ENCODE measurements at regions not wholly inside any gene's neighbourhood (a gene's known extent, or its start where the extent isn't known, plus 50 kb on each side); places are given as distances from the start of the nearest gene placed in this dataset.
"Not testable (repeated sequence)": the region's sequence is repeated elsewhere in the genome, so short reads cannot be mapped to it uniquely, and the experiment has no call there.

DNA sequence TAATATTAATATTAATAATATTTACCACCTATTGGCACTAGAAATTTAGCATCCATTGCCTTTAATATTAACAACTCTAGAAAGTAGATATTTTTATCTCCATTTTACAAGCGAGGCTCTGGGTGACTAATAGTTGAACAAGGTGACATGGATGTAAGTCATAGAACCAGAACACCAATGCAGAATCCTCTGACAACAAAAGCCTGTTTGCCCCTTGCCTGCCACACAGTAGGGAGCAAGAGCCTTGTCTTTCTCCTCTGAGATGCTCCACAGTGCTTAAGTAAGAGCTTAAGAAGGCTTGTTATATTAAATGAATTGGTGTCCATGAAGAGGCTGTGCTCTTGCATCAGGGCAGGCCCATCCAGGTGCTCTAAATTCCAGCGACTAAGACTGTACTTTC, 51.2 kb upstream of the LBX1 start:
- no peak overlapping the region for H3K4me3 ChIP-seq (ENCODE audit: low read depth, low read length)

- not testable (repeated sequence) for H3K4me3 ChIP-seq (ENCODE audit: low read depth, low read length)
Measured at GRCh38 chr10:101280921-101281320, 51.7 kb upstream of the LBX1 start.

DNA sequence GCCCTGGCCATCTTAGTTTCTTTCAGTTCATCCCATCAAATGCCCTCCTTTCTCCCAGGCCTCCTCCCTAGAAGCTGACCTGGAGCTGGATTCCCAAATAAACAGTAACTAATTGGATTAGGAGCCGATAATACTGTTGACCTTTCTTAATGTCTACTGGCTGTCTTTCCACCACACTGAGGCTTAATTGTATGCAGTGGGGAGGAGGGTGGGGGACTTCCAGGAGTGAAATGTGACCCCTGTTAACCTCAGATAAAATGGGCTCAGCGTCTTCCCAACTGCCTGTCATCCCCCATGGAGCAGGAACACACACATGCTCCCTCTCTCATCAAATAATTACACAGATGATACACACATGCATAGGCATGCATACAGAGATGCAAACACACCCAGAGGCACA, 53.7 kb upstream of the LBX1 start:
- no peak overlapping the region for H3K4me3 ChIP-seq (ENCODE audit: low read depth, low read length)

DNA sequence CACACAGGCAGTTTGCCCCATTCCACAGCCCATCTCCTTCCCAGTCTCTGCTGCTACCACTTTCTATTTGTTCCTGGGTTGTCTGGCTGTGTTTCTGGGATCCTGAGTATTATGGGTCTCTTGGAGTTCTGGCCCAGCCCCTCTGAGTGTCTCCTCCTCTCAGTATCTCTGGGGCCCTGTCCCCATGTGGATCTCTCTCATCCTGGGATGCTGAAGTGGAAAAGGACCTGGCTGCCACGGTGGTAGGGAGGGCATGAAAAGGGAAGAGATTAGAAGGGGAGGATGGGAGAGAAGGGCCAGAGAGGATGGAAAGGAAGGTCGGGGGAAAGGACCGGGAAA, 54.5 kb upstream of the LBX1 start:
- H3K4me3 ChIP-seq (ENCODE audit: low read depth, low read length), result no peak overlapping the region

DNA sequence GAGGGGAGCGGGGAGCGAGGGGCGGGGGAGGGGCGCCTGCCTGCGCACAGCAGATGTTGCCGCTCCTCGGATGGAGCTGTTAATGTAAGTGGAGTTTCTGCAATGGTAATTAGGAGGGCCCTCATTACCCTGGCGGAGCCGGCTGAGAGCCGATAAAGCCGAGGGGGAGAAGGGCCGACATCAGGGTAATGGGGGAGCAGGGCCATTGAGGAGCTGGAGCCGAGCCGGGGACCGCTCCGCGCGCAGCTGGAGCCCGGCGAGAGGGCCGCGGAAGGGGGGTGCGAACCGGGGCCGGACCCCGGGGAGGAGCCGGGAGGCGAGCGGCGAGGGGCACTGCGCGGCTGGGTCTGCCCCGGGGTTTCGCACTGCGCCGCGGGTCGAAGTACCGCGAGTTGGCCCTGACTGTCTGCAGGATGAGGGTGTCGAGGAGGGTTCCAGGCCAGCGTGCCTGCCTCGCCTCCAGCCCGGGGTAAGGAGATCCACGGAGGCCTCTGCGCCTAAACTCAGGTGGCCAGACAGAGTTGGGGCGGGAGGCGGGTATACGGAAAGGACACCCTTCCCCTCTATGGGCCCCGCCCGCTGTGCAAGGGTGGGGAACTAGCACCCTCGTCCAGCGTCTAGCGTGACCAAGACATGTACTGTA, 55.0 kb upstream of the LBX1 start:
- H3K4me3 ChIP-seq (ENCODE audit: low read depth, low read length), result peak overlapping the region; percentile 36

- no peak overlapping the region for H3K4me3 ChIP-seq (ENCODE audit: low read depth, low read length)
Measured at GRCh38 chr10:101284744-101285463, 55.6 kb upstream of the LBX1 start.

- no peak overlapping the region for H3K4me3 ChIP-seq (ENCODE audit: low read depth, low read length)
Measured at GRCh38 chr10:101285519-101286070, 56.3 kb upstream of the LBX1 start.

- H3K4me3 ChIP-seq (ENCODE audit: low read depth, low read length), result no peak overlapping the region
Measured at GRCh38 chr10:101286248-101287046, 57.2 kb upstream of the LBX1 start.

DNA sequence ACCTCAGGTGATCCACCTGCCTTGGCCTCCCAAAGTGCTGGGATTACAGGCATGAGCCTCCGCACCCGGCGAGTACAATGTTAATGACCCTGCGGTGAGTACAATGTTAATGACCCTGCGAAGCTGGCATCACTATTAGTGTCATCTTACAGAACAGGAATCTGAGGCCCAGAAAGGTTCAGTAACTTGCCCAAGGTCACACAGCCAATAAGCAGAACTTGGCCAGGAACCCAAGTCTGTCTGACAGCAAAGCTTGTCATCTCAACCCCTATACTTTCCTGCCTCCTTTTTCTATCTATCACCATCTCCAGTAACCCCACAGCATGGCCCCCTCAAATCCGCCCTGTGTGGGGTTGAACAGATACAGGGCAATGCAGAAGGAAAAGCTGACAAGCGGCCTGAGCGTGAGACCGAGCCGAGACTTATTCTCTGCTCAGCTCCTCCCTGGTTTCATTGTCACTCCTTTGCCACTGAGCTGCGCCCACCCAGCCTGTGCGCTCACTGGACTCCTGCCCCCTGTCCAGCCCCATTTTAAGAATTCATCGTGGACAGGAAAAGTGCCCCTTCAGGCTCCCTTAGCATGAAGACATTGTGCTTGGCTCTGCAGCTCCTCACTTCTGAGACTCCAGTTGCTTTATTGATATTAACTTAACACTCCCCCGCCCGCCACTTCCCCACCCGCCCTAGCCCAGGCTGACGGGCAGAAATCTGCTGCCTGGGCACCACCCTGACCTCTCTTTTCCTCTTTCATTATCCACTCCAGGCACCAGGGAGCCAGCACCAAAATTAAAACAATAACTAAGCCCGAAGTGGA, 58.1 kb upstream of the LBX1 start:
- H3K4me3 ChIP-seq (ENCODE audit: low read depth, low read length), result no peak overlapping the region

- no peak overlapping the region for H3K4me3 ChIP-seq (ENCODE audit: low read depth, low read length)
Measured at GRCh38 chr10:101287997-101288635, 58.9 kb upstream of the LBX1 start.

GRCh38 chr10:101289541-101289940, 60.3 kb upstream of the LBX1 start:
- H3K4me3 ChIP-seq (ENCODE audit: low read depth, low read length), result no peak overlapping the region

GRCh38 chr10:101290431-101290830, 61.2 kb upstream of the LBX1 start:
- no peak overlapping the region for H3K4me3 ChIP-seq (ENCODE audit: low read depth, low read length)

- H3K4me3 ChIP-seq (ENCODE audit: low read depth, low read length), result no peak overlapping the region
Measured at GRCh38 chr10:101290881-101291280, 61.6 kb upstream of the LBX1 start.

- peak overlapping the region; percentile 30 for H3K4me3 ChIP-seq (ENCODE audit: low read depth, low read length)
Measured at GRCh38 chr10:101291331-101292193, 62.3 kb upstream of the LBX1 start.

GRCh38 chr10:101292194-101293006, 61.6 kb upstream of the BTRC start:
- H3K4me3 ChIP-seq (ENCODE audit: low read depth, low read length), result peak overlapping the region; percentile 47

GRCh38 chr10:101293007-101293723, 60.8 kb upstream of the BTRC start:
- H3K4me3 ChIP-seq (ENCODE audit: low read depth, low read length), result peak overlapping the region; percentile 47

- no peak overlapping the region for H3K4me3 ChIP-seq (ENCODE audit: low read depth, low read length)
Measured at GRCh38 chr10:101294109-101294508, 59.9 kb upstream of the BTRC start.

DNA sequence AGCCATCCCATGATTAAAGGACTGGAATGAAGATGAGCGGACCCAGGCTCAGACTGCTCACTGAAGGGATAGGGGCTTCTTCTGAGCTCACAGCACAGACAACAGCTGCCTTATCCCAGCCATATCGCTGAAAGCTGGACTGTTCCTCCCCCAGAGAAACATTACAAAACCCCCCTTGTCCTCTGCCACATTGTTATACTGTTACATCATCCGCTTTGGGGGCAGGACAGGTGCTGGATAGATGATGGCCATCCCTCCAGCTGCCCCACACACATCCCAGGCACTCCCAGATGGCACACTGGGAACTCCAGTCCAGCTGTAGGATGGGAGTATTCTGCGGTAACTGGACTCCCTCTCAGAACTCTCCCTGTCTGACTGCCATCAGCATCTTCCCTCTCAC, 58.7 kb upstream of the BTRC start:
- no peak overlapping the region for H3K4me3 ChIP-seq (ENCODE audit: low read depth, low read length)
